NCI-H2227 (cell line): ENCODE measurements at regions not wholly inside any gene's neighbourhood (a gene's known extent, or its start where the extent isn't known, plus 50 kb on each side); places are given as distances from the start of the nearest gene placed in this dataset.

Experiments
- DNase-seq: peaks from one replicate; lab custom pipeline; 2025; ENCODE audit not compliant: unreplicated experiment; lab: John Stamatoyannopoulos, UW

DNA sequence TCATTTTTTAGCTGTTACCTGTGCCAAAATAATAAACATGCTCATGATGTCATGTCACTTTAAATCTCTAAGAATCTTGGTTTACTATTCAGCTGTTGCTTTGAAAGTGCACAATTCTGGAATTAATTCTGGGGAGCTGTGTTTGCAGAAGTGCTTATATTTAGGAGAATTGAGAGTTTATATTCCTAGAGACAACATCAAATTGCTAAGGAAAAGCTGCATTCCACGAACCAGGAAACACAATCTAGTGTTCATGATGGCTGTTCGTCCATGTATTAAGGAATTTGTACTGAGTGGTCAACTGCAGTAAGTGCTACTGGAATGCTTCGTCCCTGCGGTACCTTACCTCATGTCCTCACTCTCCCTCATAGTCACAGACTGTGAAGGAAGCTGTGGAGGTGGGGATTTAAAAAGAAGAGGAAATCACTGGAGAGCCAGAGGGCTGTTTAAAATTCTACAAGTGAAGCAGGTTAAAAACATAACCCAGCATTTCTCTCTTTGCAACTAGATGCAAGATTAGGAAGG, 161.0 kb downstream of the TRMT11 start:
- no peak for DNase-seq

DNA sequence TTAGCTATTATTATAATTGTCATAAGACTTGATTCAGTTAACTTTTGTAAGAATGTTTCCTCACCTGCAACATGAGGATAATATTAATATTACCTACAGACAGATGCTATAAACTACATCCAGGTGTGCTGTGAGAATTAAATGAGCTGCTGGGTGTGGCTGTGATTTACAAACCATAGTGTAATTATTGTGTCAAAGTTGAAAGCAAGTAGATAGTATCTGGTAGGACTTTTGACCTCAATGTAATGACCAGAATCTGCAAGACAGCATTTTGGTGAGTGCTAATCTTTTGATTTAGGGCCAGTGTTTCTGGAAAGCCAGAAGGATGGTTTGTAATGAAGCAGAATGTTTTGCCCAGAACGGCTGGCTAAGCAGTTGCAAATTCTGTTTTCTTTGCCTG, 162.5 kb downstream of the TRMT11 start:
- no peak for DNase-seq

- DNase-seq, result no peak
These were observed 166.0 kb downstream of the TRMT11 start for GRCh38 chr6:126152372-126152745.

DNA sequence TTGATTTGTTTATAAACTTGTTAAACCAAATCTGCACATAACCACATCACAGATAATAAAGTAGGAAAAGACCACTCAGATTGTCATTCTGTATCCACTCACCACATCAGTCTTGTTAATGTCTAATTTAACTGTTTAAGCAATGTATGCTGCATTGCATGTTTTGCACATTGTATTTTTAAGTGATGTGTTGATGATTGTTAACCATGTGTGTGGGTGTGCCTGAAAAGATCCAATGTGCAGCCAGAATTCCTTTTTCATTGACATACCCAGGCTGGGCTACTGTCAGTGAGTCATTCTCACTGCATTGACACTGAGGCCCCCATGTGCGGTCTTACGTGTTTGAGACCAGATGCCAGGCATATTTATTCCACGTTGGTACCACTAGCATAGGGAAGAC, 167.3 kb downstream of the TRMT11 start:
- DNase-seq, result no peak

- DNase-seq, result no peak
These were observed 170.6 kb downstream of the TRMT11 start for GRCh38 chr6:126156973-126157372.

GRCh38 chr6:126167726-126168125, 172.2 kb upstream of the CENPW start:
- no peak for DNase-seq

DNA sequence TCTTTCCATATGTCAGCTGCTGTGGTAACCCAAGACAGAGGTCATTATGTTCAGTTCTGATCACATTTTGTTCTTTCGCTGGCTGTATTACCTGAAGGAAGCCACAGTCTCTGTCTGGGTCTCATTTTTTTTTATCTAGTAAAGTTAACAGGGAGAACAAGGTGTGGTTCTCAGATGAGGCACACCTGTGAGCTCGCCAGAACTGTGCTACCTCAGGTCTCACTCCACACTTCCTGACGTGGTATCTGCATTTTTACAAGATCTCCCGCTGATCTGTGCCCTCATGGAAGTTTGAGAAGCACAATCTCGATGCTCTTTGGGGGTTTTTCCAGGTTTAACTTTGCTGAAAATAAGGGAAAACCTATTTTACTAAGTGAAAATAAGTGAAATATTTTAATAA, 169.5 kb upstream of the CENPW start:
- DNase-seq, result no peak

DNA sequence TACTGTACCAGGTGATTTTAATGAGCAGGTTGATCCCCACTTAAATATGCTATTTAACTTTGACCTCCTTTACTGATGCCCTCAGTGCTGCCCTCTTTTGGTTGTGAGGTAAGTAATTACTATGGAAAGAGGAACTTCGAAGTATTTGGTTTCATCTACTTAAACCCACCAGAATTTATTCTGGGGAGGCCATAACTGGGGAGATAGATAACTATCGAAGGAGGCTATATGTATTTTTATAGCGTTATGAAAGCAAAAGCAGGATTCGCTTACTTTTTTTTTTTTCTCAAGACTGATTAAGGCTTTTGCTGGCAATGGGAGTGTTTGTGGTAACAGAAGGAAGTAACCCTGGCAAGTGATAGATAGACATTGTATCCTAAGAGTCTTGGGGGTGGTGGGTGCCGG, 168.9 kb upstream of the CENPW start:
- DNase-seq, result no peak

DNA sequence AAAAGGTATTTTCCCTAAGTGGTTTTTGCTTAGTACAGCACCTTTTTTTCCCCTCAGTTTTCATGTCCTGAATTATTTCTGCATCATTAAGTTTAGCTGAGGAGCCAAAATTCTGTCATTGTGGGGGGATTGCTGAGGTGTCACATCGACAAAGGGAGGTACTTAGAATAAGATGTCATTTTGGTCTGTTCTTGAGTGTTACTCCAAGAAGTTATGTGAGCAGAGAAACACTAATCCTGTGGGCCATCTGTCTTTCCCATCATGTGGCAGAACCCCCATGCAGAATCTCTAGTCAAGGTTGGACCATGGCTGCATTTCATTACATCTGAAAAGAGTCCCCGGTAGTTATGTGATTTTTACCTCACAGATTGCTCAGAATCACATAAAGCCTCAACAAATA, 167.8 kb upstream of the CENPW start:
- no peak for DNase-seq

DNA sequence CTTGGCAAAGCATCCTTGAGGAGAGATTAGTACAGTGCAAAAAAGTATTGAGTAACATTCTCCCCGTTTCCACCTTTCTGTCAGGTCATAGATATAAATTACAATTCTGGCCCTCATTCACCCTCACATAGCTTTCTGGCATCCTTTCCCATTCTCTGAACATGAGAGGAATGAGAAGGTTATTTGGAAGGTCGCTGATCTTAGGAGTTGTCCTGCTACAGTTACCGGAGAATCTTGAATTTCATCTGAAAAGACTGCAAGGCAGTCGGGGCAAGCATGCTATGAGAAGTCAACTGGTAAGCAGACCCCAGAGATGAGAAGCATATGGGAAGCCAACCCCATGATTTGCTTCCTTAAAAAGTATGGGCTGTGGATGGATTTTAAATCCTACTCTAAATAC, 166.7 kb upstream of the CENPW start:
- DNase-seq, result no peak

- DNase-seq, result no peak
These were observed 165.2 kb upstream of the CENPW start for GRCh38 chr6:126174697-126175096.

- DNase-seq, result no peak
These were observed 164.7 kb upstream of the CENPW start for GRCh38 chr6:126175251-126175650.

DNA sequence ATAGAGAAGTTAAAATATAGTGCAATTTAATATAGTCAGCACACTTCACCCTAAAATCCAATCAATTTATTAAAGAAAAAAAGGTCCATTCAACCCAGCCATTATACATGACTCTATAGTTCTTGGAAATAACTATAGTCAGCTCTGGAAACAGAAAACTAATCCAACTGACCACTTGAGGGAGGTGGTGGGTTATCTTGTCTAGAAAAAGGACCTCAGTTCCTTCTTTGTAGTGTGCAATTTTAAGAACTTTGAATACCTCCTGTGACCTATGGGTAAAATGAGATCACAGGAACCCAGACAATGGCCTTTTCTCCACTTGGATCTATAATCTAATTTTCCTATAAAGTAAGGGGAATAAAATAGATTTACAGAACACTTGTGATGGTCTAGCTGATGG, 163.6 kb upstream of the CENPW start:
- no peak for DNase-seq

GRCh38 chr6:126180585-126180984, 159.3 kb upstream of the CENPW start:
- no peak for DNase-seq

GRCh38 chr6:126181173-126181741, 158.7 kb upstream of the CENPW start:
- no peak for DNase-seq

DNA sequence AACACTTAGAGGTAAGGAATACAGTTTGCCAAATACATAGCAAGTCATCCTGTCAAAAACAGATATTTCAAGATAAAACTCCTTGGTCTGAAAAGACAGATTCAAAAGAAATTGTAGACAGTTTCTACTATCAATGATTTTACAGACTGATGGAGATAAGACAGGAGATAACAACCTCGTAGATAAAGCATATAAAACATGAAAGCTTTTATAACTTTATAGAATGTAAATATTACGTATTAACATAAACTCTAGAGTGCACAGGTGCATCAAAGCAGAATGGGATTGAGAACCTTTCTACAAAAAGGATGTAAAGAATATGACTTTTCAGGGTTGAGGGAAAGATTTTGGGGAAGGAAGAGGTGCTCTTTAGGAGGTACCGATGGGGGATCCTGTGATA, 158.0 kb upstream of the CENPW start:
- no peak for DNase-seq

GRCh38 chr6:126182650-126183311, 157.1 kb upstream of the CENPW start:
- DNase-seq, result no peak

DNA sequence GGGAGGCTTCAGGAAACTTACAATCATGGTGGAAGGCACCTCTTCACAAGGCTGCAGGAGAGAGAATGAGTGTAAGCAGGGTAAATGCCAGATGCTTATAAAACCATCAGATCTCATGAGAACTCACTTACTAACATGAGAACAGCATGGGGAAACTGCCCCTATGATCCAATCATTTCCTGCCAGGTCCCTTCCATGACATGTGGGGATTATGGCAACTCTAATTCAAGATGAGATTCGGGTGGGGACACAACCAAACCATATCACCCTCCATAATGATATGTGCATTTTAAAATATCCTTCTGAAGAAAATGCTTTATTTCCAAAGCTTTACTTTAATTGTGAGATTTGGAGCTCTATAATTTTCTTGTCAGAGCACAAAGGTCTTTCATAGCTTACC, 154.1 kb upstream of the CENPW start:
- DNase-seq, result no peak

DNA sequence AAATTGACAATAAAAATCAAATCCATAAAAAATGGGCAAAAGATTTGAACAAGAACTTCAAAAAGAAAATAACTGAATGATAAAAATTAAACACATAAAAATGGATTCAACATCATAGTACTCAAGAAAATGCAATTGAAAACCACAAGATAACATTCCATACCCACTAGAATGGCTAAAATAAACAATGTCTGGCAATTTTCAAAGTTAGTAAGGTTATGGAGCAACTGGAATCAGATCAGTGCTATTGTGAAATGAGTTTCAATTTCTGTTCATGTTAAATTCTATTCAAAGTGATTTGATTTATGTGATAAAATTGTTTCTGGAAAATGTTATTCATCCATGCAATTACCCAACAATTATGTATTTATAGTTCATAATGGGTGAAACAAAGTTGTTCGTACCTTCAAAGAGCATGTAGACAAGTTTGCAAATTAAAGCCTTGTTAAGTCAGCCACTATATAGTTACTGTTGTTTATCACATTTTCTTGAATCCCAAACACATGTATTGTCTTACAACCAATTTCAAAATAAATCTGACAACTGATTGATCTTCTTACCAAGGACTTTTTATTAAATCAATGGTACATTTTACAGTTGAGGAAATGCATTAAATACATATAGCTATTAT, 151.5 kb upstream of the CENPW start:
- DNase-seq, result no peak

DNA sequence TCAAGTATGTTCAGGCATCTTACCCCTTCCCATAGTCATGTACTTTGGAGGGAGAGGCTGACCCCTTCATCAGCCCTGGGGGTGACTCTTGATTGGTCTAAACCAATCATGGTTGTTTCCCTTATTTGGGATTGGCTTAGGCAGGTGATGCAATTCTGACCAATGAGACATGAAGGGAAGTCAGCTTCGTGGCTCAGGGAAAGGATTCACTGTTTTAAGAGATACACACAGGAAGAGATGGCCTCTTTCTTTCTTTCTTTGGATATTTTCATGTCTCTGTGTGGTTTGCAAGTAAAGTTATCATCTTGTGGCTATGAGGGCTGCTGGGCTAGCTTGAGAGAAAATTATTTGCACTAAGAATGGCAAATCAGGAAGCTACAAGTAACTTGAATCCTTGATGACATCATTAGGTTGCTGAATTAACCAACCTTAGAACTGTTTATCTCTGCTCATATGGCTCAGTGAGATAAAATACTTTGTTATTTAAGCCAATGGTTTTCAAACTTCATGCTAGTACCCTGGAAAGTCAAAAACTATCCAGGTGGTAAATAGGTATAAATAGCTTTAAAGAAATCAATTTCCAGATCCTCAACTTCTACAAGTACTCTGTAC, 144.2 kb upstream of the CENPW start:
- DNase-seq, result no peak

DNA sequence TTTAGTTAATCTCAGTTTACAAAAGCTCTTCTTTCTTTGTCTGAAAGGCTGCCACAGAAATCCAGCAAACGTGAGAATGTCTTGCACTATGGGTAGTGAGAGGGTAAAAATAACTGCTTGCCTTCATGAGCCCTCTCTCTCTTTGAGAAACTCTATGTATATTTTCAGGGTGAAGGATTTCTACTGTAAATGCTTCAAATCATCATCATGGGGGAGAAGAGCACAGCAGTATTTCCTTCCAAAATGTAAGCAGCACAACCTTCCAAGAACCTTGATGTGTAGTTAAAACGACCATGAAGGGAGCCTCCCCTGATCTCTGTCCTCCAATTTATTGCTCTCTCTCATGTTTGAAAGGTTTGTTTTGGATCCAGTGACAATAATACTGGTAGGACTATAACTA, 141.3 kb upstream of the CENPW start:
- no peak for DNase-seq

GRCh38 chr6:126199466-126199865, 140.4 kb upstream of the CENPW start:
- no peak for DNase-seq
